Neural cell (in vitro differentiated cells): ENCODE measurements at regions not wholly inside any gene's neighbourhood (a gene's known extent, or its start where the extent isn't known, plus 50 kb on each side); places are given as distances from the start of the nearest gene placed in this dataset.

ENCODE experiments used
- EZH2 ChIP-seq: fragments of 200-600, 300-800 bp; shearing (Covaris generic), sonication (generic); IDR thresholded peaks from 2 replicates; pipeline ENCODE4 v1.6.1; 2014; ENCODE audit warnings: antibody characterized with exemption, low read length, borderline replicate concordance, mild to moderate bottlenecking; ENCODE audit not compliant: insufficient read depth, poor library complexity, severe bottlenecking
- TF ChIP-seq, protein P1 (sequence below): fragments of 450-650 bp; IDR thresholded peaks from 2 replicates; pipeline ENCODE4 v1.5.1; 2014; ENCODE audit warnings: antibody characterized with exemption, mild to moderate bottlenecking, moderate library complexity; ENCODE audit not compliant: poor library complexity, severe bottlenecking

- TF ChIP-seq, protein P1, sequence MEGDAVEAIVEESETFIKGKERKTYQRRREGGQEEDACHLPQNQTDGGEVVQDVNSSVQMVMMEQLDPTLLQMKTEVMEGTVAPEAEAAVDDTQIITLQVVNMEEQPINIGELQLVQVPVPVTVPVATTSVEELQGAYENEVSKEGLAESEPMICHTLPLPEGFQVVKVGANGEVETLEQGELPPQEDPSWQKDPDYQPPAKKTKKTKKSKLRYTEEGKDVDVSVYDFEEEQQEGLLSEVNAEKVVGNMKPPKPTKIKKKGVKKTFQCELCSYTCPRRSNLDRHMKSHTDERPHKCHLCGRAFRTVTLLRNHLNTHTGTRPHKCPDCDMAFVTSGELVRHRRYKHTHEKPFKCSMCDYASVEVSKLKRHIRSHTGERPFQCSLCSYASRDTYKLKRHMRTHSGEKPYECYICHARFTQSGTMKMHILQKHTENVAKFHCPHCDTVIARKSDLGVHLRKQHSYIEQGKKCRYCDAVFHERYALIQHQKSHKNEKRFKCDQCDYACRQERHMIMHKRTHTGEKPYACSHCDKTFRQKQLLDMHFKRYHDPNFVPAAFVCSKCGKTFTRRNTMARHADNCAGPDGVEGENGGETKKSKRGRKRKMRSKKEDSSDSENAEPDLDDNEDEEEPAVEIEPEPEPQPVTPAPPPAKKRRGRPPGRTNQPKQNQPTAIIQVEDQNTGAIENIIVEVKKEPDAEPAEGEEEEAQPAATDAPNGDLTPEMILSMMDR: no peak
- no peak for TF ChIP-seq EZH2
Observed at GRCh38 chr2:217124050-217124449, 264.2 kb upstream of the TNP1 start.
